GM19455 (cell line): ENCODE measurements at regions not wholly inside any gene's neighbourhood (a gene's known extent, or its start where the extent isn't known, plus 50 kb on each side); places are given as distances from the start of the nearest gene placed in this dataset.
"Not testable (repeated sequence)": the region's sequence is repeated elsewhere in the genome, so short reads cannot be mapped to it uniquely, and the experiment has no call there.

Source experiments
- ATAC-seq: cut with Tn5 transposase; IDR thresholded peaks from one replicate; pipeline ENCODE4 v1.9.1; 2021; ENCODE audit not compliant: unreplicated experiment

DNA sequence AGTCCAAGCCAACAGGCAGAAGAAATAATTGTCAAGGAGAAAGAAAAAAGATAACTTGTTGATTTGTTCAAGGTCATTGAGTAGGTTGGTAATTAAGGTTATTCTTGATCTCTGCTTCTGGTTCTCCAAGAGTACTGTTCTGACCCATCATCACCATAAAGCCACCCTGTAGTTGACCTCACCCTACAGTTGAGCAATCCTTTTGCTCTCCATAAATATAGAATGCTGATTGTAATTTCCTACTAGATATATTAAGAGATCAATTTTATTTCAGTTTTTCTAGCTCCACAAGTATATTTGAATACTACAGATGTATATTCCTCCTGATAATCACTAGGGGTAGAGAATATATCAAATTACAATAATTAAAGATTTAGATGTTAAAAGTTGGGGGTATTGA, 350.5 kb upstream of the PDE3A start:
- no peak for ATAC-seq

DNA sequence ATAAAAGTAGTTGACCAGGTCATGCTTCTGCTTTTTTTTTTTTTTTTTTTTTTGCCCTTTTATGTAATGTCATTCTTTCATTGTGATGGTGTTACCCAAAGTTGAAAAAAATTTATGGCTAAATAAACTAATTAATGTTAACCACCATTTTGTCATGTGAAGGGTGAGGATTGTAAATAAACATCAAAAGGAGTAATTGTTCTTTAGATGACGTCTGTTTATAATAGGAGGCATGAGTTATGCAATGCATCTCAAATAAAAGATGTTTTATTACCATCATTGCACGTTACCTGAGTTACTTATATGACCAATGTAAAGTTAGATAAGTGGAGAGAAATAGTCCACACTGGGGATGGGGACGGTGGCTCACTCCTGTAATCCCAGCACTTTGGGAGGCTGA, 349.9 kb upstream of the PDE3A start:
- no peak for ATAC-seq

DNA sequence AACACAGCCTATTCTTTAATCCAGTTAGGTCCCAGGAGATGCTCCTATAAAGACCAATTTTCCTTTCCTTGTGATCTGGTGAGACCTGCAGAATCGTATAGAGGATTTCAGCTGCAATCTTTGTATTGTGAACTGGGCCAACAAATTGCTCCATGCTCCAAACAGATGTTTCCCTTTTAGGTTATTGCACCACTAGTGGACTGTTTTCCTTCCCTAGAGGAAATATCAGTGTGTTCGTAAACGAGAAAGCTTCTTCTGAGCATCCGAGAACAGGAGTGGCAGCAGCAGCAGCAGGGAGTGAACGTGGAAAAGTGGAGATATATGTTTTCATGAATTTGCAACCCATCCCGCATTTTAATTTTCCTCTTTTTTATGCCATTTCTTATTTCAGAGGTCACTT, 344.1 kb upstream of the PDE3A start:
- no peak for ATAC-seq

DNA sequence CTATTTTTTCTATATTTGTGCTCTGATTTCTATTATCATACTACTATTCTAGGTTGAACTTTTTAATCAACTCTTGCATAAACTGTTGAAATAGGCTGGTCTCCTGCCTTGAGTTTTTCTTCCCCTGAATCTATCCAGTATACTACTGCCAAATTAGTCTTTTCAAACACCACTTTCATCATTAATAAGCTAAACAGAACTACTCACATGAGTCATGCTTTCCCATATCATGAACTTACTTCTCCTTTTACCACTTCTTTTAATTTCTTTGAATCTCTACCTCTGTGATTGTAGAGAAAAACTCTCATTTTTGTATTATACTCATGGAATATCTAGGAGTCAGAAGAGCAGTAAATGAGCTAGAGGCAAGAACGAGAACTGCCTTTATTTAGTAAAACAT, 340.3 kb upstream of the PDE3A start:
- no peak for ATAC-seq

DNA sequence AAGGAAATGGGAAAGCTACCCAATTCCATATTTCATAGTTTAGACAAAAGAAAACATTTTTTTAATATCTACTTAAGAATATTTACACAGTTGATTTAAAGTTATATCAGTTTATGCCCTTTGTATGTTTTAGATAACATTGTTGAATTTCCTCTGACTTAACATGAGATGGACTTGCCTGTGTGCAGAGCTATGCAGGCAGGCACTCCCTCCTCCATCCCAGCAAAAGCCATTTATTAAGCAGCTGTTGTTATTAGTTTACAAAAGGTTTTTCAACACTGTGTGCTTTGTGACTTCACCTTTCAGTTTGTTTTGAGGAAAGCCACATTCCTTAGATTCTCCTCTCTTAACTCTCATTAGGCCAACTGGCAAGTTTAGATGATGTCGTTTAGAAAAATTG, 337.5 kb upstream of the PDE3A start:
- no peak for ATAC-seq

DNA sequence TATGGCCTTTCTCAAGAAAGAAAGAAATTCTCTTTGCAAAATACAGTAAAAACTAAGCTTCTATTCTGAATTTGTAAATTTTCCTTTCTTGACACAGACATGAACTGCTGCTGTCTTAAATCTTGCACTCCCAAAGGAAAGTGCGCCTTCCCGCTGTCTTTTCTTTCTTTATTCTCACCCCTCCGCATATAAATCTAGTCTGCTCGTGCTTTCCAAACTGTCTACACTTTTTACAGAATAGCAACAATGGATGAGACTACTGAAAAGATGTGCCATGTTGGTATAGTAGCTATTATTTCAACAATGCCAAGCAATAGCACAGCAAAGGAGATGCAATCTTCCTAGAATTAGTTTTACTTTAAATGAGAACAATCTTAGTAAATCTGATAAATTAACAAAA, 328.8 kb upstream of the PDE3A start:
- ATAC-seq, result no peak

DNA sequence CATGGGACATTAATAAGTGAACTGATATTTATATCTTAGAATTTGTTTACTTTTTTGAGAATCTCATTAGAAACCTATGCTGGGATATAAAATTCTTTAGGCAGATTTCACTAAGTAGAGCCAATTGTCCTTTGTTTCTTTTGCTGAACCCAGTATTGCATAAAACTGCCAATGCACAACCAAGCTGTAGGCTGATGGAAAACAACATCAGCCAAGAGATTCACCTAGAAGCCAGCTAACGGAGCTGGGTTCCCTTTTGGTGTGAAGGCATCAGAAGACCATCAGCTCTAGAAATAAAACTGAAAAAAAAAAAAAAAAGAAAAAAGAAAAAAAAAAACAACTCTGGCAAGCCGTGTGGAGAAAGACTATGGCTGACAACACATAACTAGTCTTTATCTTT, 328.2 kb upstream of the PDE3A start:
- ATAC-seq, result no peak

DNA sequence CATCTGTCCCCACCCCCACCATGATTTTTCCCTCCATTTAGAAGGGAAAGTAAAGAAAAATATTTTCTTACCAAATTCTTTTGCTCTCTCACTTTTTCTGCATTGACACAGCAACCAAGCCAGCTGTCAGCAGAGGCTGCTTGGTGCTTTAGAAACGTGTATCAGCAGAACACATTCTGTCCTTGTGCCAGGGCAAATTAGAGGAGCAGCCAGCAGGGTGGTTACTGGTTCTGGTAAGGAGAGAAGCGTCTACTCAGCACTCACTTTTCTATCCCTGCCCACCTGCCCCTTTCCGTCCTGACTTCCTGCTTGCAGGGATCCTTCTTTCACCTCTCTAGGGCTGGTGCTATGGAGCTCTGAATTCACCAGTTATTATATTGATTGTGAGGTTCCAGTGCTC, 327.5 kb upstream of the PDE3A start:
- ATAC-seq, result no peak

DNA sequence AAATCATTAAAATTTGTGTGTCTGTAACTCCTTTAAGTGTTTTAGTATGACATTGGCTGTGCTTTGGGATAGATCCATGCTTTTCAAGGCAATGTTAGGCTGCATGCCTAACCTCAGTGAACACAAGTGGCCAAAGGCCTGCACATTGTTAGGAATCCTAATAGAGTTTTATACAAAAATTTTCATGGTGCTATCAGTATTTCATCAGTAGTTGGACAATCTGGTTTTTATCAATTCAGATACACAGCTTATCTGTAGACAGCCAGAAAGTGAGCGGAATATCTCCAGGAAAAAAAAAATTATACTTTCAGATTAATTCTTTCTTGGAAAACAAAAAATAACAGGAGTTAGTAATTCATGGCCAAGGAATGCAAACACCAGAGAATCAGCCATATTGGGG, 324.0 kb upstream of the PDE3A start:
- ATAC-seq, result no peak

DNA sequence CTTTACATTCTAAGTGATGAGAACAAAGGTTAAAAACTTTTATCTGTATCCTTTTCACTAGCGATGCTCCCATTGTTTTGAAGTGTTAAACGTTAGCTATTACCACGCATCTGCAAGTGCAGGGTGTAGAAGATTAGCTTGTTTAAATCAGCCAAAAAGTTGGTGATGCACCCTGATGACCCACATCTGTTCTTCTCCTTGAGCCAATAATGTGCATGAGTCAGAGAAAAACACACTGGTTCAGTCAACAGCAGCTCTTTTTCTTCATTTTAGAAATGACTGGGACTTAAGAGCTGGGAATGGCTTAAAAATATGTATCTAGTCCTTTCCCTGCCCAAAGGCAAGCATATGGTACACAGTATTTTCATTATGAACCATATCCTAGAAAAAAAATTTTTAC, 323.5 kb upstream of the PDE3A start:
- no peak for ATAC-seq

DNA sequence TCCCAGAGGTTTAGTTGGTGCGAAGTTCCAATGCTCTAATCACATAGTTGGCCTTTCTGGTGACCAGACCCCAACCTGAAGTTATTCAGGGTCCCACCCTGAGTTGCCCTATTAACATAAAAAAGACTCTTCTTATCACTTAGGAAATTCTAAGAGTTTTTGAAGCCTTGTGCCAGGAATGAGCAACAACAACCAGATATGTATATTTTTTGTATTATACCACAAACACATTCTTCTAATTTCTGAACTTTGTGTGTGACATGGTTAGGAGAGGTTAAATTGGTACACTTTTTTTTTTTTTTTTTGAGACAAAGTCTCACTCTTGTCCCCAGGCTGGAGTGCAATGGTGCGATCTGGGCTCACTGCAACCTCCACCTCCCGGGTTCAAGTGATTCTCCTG, 320.4 kb upstream of the PDE3A start:
- no peak for ATAC-seq

DNA sequence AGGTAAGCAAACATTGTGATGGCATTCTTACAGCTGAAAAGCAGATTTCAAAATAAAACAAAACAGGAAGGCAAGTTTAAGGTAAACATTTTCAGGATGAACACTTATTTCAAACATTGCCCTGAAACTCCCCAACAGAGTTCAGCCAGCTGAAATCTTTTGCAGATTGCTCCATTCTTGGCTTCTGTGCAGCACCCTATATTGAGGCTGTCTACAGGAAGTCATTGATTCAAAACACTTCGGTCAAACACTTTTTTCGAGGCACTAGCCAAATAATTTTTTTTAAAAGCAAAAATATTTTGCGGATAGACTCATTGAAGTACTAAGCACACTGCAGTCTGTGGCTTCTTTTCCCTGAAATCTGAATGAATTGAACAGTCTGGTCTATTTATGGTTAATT, 318.1 kb upstream of the PDE3A start:
- no peak for ATAC-seq

DNA sequence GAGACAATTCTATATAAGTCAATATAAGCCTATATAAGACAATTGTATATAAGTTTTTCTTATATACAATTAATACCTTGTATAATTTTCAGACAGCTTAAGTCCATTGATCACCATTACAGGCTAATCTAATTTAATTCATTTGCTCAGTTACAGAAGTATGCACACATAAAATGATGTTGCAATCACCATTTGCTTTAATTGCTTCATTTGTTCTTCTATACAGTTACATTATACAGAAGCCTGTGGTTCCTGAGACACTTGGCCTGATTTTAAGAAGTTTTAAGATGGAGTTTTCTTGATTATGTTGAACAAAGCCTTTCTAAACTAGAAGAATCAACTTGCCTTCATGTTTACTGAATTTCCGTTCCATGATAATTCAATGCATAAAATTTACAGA, 314.6 kb upstream of the PDE3A start:
- no peak for ATAC-seq

DNA sequence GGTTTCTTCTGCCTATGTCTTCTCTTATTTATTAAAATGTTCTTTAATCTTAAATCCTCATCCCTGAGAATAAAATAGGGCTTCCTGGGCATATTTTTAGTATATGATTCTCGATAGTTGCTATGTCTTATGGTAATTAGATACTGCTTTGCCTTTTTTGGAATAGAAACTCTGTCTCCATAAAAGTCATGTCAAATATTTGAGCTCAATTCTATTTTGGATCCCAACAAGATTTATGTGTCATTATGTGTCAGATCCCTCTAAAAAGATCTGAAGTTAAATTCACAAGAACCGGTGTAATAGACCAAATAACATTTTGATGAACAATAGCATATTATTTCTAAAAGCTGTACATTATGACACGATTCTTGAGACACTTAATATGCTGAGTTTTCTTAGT, 312.5 kb upstream of the PDE3A start:
- no peak for ATAC-seq

DNA sequence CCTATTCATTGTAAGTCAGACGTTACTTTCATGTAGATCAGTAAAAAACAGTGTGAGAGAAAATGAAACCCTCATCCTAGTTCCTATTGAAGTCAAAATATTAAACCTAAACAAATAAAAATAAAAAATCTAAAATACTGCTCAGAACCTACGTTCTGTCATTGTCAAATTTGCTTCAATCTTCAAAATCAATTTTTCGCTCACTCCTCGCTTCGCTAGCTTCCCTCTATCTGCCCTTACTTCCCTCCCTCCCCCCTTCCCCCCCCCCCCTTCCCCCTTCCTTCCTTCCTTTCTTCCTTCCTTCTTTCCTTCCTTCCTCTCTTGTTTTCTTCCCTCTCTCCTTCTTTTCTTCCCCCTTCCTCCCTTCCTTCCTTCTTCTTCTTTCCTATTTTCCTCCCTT, 310.9 kb upstream of the PDE3A start:
- no peak for ATAC-seq

DNA sequence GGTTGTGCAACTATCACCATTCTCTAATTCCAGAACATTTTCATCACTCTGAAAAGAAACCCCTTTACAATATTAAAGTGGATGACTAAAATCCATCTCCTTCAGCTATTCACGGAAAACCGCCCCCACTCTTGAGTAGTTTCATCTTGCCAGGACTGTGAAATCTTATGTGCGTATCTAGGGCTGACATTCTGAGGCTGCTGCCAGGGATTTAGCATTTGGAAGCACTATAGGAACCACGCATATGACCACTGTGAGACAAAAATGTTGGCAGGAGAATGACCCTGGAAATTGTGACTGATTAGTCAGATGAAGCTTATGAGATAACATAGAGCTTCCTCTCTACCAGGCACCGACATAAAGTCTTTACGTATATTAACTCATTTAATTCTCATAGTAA, 305.2 kb upstream of the PDE3A start:
- no peak for ATAC-seq

DNA sequence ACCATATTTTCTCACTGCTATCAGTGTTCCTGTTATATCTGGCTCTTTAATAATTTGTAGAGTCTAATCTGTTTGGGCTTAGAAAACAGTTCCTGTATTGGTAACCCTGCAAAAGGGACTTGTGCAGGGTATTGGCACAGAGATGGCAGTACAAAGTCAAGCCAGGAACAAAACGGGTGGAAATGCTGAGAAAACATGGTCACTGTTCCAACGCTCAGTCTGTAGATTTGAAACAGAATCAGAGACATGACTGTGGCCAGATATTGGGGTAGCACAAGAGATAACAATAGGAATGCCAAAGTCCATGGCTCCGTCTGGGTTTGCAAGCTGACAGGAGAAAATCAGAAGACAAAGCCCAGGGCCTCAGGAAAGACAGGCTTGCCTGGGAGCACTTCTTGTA, 290.7 kb upstream of the PDE3A start:
- no peak for ATAC-seq

DNA sequence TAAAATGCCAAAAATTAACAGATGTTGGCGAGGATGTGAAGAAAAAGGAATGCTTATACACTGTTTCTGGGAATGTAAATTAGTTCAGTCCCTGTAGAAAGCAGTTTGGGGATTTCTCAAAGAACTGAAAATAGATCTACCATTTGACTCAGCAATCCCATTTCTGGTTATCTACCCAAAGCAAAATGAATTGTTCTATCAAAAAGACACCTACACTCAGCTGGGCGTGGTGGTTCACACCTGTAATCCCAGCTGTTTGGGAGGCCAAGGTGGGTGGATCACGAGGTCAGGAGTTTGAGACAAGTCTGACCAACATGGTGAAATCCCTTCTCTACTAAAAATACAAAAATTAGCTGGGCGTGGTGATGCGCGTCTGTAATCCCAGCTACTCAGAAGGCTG, 279.3 kb upstream of the PDE3A start:
- ATAC-seq, result no peak

DNA sequence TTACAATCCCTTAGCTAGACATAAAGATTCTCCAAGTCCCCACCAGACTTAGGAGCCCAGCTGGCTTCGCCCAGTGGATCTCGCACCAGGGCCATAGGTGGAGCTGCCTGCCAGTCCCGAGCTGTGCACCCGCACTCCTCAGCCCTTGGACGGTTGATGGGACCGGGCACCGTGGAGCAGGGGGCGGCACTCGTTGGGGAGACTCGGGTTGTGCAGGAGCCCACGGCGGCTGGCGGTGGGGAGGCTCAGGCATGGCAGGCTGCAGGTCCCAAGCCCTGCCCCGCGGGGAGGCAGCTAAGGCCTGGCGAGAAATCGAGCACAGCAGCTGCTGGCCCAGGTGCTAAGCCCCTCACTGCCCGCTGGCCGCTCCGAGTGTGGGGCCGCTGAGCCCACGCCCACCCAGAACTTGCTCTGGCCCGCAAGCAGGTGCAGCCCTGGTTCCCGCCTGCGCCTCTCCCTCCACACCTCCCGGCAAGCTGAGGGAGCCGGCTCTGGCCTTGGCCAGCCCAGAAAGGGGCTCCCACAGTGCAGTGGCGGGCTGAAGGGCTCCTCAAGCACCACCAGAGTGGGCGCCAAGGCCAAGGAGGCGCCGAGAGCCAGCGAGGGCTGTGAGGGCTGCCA, 275.0 kb upstream of the PDE3A start:
- not testable (repeated sequence) for ATAC-seq

DNA sequence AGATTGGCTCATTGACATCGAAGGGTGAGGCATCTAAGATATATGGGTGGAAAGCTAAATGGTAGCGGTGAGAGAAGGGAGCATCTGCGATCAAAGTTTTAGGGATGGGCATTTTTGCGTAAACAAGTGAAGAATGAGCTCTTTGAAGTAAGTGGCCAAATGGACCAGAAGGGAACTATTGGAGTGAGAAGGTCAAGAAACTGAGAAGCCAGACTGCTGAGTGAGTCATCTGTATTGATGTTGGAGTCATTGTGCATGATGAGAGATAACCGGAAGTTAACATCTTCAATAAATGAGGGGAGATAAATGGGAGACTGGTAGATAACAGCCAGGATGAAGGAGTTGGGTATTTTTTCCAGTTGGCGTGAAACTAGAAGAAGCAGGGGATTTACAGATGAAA, 271.9 kb upstream of the PDE3A start:
- no peak for ATAC-seq

DNA sequence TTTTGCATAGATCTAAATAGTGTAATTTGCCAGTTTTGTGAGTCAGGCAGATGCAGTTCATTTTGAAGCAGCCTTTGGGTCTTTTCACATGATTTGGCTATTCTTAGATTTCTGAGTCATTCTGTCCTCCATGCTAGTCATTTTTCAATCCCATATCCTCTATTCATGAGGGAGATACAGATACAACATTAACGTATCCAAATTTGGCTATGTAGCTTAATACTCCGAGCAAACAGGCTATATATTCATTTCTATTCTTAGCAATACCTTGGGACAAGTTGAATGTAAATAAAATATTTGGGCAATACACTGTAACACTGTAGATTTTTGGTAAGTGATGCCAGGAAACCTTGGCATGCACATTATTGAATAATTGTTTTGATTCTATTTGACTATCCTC, 270.7 kb upstream of the PDE3A start:
- no peak for ATAC-seq

DNA sequence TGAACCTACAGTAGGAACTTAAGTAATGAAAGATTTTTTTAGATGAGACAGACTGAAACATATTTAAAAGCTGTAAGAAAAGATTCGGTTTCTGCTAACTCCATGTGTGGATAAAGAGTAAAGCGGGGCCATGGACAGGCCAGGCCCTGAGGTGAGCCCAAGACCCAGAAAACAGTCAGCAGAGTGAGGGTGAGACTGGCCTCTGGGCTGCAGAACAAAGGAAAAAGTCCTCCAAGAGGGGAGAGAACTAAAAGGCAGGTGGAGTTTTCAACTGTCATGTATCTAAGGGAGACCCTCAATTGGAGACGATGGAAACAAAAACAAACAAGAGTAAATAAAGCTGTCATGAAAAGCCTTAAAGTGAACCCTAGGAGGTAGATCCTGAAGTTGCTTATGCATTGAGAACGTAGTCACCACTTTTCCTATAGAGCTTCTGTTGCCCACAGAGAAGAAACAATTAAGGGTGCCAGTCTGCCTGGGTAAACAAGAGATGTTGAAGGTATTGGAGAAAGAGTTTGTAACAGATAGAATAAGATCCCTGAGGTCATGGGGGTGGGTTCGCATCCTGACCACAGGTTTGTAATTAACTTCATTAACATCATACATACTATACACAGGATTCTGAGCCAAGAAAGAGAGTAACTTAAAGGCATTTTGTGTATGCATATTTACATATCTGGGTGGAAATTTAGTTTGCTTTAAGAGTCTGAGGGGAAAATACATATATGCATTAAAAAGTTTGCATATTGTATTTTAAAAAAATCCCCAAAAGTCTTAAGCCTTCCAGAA, 268.7 kb upstream of the PDE3A start:
- ATAC-seq, result no peak

DNA sequence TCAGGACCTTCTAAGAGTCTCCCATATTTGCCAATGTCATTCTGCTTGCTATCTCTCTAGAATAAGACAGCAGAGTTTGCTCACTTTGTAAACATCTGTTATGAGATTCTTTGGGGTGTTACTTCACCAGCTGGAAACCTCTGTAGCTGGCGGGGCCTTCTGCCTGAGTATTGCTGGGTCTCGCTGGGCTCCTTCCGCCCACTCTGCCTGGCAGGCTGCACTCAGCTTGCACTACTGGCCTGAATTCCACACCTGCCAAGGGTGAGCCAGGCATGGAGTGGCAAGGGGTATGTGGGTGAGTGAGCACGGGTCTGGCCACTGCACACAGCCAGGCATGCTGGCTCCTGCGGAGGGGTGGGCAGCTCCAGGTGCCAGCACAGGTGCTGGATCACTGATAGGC, 267.3 kb upstream of the PDE3A start:
- no peak for ATAC-seq
